GM10248 (cell line): ENCODE measurements at regions not wholly inside any gene's neighbourhood (a gene's known extent, or its start where the extent isn't known, plus 50 kb on each side); places are given as distances from the start of the nearest gene placed in this dataset.

Experiments
- CTCF ChIA-PET: fragments of 300-600 bp; sonication (Branson Sonifier 250); formaldehyde crosslinking; extraction: SDS; loops from one replicate; lab custom pipeline; 2021; ENCODE audit warnings: antibody characterized with exemption; lab: Yijun Ruan, JAX
- POLR2A ChIA-PET: fragments of 350-650 bp; sonication (Branson Sonifier 250); formaldehyde crosslinking; extraction: SDS; loops from one replicate; lab custom pipeline; 2020; ENCODE audit warnings: antibody characterized with exemption; lab: Yijun Ruan, JAX
- DNase-seq: peaks from one replicate; pipeline ENCODE4 v3.0.0; 2012; ENCODE audit errors: extremely low spot score
- TF ChIP-seq, protein P1 (sequence below): IDR thresholded peaks from 2 replicates; pipeline ENCODE4 v1.5.1; 2012; ENCODE audit warnings: mild to moderate bottlenecking, low read depth; ENCODE audit errors: extremely low read depth, missing control alignments, control extremely low read depth

DNA sequence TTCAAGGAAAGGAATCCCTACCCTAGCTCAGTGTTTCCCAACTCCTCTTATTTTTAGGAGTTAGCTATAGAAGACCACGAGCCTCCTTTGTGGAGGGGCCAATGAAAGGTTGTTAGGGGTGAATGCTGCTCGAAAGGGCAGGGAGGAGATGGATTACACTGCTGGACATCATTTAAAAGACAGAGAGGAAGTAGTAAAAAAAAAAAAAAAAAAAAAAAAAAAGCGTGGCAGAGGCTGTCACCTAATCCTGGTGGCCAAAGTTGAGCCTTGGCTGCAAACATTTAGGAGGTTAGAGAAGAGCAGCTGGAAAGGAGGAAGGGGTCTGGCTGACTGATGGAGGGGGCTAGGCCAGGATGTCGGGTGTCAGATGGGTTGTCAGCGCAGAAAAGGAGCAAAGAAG lies 139.0 kb upstream of the KLF7 start:
- ChIA-PET POLR2A (no interaction called here), CTCF (interaction anchor here (0.9 to 1.7 kb wide), 4 partner anchors 9 to 35 kb away, joined by 3 read pairs; no protein-coding TSS in a partner anchor)
- DNase-seq = no peak
- TF ChIP-seq, protein P1, sequence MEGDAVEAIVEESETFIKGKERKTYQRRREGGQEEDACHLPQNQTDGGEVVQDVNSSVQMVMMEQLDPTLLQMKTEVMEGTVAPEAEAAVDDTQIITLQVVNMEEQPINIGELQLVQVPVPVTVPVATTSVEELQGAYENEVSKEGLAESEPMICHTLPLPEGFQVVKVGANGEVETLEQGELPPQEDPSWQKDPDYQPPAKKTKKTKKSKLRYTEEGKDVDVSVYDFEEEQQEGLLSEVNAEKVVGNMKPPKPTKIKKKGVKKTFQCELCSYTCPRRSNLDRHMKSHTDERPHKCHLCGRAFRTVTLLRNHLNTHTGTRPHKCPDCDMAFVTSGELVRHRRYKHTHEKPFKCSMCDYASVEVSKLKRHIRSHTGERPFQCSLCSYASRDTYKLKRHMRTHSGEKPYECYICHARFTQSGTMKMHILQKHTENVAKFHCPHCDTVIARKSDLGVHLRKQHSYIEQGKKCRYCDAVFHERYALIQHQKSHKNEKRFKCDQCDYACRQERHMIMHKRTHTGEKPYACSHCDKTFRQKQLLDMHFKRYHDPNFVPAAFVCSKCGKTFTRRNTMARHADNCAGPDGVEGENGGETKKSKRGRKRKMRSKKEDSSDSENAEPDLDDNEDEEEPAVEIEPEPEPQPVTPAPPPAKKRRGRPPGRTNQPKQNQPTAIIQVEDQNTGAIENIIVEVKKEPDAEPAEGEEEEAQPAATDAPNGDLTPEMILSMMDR = no peak

DNA sequence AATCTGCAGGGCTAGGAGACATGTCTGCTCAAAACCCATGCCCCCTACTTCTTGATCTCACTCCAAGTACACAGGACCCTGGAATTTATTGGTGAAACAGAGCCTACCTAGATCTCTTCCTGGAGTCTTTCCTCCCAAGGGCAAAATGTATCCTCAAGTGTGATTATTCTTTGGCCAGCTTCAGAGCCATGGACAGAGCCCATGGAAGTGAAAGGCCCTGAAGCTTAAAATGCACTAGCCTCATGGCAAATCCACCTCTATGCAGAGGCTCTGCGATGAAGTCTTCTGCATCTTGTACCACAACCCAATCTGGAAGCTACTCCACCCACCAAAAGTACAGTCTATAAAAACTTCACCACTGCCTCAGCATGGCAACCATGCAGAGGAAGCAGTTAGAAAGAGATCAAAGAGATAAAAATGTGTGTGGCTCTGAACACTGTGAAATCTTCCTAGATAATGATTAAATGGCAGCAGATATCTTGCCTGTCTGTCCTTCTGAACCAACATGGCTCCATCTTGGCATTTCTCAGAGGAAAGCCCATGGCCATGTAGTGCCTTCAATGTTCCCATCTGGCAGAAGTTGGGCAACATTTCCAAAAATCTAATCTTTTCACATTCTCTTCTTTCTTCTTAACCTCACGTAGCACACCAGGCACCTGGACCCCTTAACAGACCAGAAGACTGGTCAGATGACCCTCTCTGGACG lies 142.9 kb upstream of the KLF7 start:
- no peak for DNase-seq
- TF ChIP-seq, protein P1 = no peak
- POLR2A ChIA-PET = no interaction called here
- CTCF ChIA-PET = interaction anchor here (1.3 to 2.0 kb wide), 3 partner anchors 10 to 44 kb away, joined by 3 to 7 read pairs (median 4); no protein-coding TSS in a partner anchor

DNA sequence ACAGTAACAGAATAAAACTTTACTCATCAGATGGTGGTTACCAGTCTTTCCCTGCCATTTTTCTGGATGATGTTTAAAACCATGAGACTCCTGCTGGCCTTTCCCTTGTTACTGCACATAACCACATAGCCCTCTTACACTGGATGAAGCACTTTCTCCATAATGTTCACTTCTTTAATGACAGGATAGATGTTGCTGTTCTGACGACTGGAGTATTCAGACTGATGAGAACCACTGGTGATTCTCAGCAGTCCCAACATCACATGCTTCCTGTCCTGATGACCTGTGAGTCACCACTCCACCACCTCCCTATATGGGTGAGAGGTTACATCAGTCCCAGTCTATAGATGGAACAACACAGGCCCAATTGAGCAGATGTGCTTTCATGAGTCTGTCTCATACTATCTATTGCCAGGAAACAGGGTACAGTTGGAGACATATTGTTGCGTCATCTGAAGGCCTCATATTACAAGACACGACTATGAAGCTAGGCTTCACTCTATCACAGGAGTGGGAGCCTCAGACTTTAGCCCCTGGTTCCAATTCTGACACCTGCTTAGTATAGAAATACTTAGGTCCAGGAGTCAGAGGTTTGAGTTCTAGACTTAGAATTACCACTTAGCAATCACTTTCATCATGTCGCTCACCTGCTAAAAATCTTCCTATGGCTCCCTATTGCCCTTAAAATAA lies 145.7 kb upstream of the KLF7 start:
- peak; percentile 67 for DNase-seq
- ChIA-PET CTCF (interaction anchor here (0.9 to 2.5 kb wide), 3 partner anchors 10 to 18 kb away, joined by 3 to 8 read pairs (median 5); no protein-coding TSS in a partner anchor), POLR2A (no interaction called here)
- TF ChIP-seq, protein P1 = peak; percentile 5

DNA sequence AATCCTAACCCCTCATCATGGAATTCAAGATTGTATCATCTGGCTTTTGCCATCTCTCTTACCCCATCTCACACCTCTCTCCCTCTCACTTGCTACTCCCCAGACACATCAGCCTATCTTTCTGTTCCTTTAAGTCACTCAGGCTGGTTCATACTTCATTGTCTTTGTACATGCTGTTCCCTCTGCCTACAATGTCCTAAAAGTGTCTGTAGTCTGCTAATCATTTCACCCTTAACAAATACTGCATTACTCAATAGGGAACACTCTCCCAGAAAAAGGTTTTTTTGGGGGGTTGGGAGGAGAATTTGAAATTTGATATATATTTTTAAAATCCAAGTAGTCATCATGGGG lies 146.2 kb upstream of the KLF7 start:
- CTCF ChIA-PET = interaction anchor here (2.5 kb wide), 1 partner anchor 19 kb away, joined by 5 read pairs; no protein-coding TSS in a partner anchor
- TF ChIP-seq, protein P1 = no peak
- no peak for DNase-seq
- POLR2A ChIA-PET = no interaction called here

DNA sequence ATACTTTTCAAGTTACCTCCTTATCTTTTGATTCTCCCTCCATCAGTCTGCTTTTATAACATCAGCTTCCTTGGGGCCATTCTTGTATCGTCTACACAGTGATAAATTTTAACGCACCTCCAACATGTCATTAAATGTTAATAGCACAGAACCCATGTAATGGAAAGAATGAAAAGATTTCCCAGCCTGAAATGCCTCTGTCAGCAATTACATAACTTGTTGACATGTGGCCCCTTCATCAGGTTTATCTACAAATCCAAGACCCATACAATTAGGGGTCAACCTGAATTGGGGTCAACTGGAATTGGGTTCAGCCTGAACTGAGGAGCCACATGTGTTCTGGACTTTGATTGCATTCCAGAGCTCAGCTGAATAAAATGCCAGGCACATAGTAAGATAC lies 148.2 kb upstream of the KLF7 start:
- DNase-seq = no peak
- TF ChIP-seq, protein P1 = no peak
- ChIA-PET POLR2A (no interaction called here), CTCF (interaction anchor here (0.9 to 1.5 kb wide), 4 partner anchors 15 to 31 kb away, joined by 3 to 5 read pairs (median 4); no protein-coding TSS in a partner anchor)

DNA sequence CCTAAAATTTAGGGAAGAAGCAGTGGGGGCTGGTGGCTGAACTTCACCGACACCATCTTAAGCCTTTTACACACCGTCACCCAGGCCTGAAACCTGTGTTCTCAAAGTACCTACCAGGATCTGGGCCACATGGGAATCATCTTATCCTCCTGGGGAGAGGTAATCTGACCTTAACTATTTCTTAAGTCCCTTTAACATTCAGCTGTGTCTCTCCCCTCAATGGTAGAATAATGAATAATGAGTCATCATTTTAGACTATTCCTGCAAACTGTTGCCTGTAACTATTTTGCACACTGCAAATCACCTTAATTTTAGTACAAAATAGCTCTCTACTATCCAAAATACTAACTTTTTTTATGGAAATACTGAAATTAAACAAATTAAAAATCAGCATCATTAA lies 149.4 kb upstream of the KLF7 start:
- ChIA-PET POLR2A (no interaction called here), CTCF (no interaction called here)
- DNase-seq = no peak
- TF ChIP-seq, protein P1 = no peak
